Vagina (tissue), 2 donors: ENCODE measurements at regions not wholly inside any gene's neighbourhood (a gene's known extent, or its start where the extent isn't known, plus 50 kb on each side); places are given as distances from the start of the nearest gene placed in this dataset.
"Not testable (repeated sequence)": the region's sequence is repeated elsewhere in the genome, so short reads cannot be mapped to it uniquely, and the experiment has no call there.

Source experiments
- DNase-seq, 2 donors: peaks; one replicate each; pipeline ENCODE4 v3.0.0-alpha.2; 2017; ENCODE audit errors: extremely low spot score in 2 of 2
- H3K27ac ChIP-seq: fragments of 200-600 bp; sonication (generic); one replicate; pipeline ENCODE4 v1.5.1; 2019
- H3K27me3 ChIP-seq: fragments of 200-600 bp; sonication (generic); one replicate; pipeline ENCODE4 v1.5.1; 2019
- H3K36me3 ChIP-seq, 2 donors: fragments of 200-600 bp; sonication (generic); one replicate each; pipeline ENCODE4 v1.5.1; 2017 to 2019
- H3K4me1 ChIP-seq: fragments of 200-600 bp; sonication (generic); one replicate; pipeline ENCODE4 v1.5.1; 2019
- H3K4me3 ChIP-seq, 2 donors: fragments of 200-600 bp; sonication (generic); 1 replicate in 1 of 2; 2 replicates in 1 of 2; pipeline ENCODE4 v1.5.1; 2016 to 2019
- H3K9me3 ChIP-seq: fragments of 200-600 bp; sonication (generic); one replicate; pipeline ENCODE4 v1.5.1; 2019
- CTCF ChIP-seq, 3 experiments: fragments of 450-650 bp in 2 of 3; fragments of 200-600 bp in 1 of 3; sonication (generic) in 1 of 3; IDR thresholded peaks; one replicate each; pipeline ENCODE4 v1.5.1; 2017 to 2019; ENCODE audit warnings: antibody characterized with exemption in 3 of 3, mild to moderate bottlenecking in 2 of 3, moderate library complexity in 2 of 3
- POLR2A ChIP-seq, 2 donors: fragments of 450-650 bp; IDR thresholded peaks; one replicate each; pipeline ENCODE4 v1.6.1; 2017; ENCODE audit warnings: antibody characterized with exemption in 2 of 2, mild to moderate bottlenecking in 2 of 2, moderate library complexity in 2 of 2
- POLR2AphosphoS5 ChIP-seq, 2 donors: sonication (generic); formaldehyde crosslinking; IDR thresholded peaks; one replicate each; pipeline ENCODE4 v1.9.0; 2017; ENCODE audit warnings: antibody characterized with exemption in 2 of 2, mild to moderate bottlenecking in 2 of 2, low read depth in 1 of 2; ENCODE audit not compliant: insufficient read depth in 1 of 2
- intact Hi-C: fragments of 100-400 bp; cut with DNase I; formaldehyde crosslinking; loops from one replicate; pipeline ENCODE4 v1.15.1; 2023

GRCh38 chr2:195559431-195559914, 97.6 kb upstream of the SLC39A10 start:
- no peak overlapping the region for H3K27ac ChIP-seq
- DNase-seq, result no peak
- intact Hi-C loops, result no loop called here
- no peaks in the 10 kb centered on the region for H3K36me3 ChIP-seq
- TF ChIP-seq POLR2A (IDR thresholded peaks at IDR 0.05) (no peak), CTCF (IDR thresholded peaks at IDR 0.05) (no peak), POLR2AphosphoS5 (IDR thresholded peaks at IDR 0.05; ENCODE audit: insufficient read depth in 1 of 2, low read depth in 1 of 2) (no peak)
- H3K9me3 ChIP-seq, result no peaks in the 10 kb centered on the region
- peaks cover 4% of the 10 kb centered on the region for H3K4me1 ChIP-seq
- no peak overlapping the region for H3K4me3 ChIP-seq
- no peaks in the 10 kb centered on the region for H3K27me3 ChIP-seq

GRCh38 chr2:195555971-195556370, 101.1 kb upstream of the SLC39A10 start:
- Histone ChIP-seq H3K4me1 (peaks cover 4% of the 10 kb centered on the region), H3K4me3 (no peak overlapping the region), H3K36me3 (no peaks in the 10 kb centered on the region), H3K27ac (no peak overlapping the region), H3K27me3 (no peaks in the 10 kb centered on the region), H3K9me3 (no peaks in the 10 kb centered on the region)
- intact Hi-C loops, result no loop called here
- TF ChIP-seq POLR2AphosphoS5 (IDR thresholded peaks at IDR 0.05; ENCODE audit: insufficient read depth in 1 of 2, low read depth in 1 of 2) (no peak), POLR2A (IDR thresholded peaks at IDR 0.05) (no peak), CTCF (IDR thresholded peaks at IDR 0.05) (no peak)
- no peak for DNase-seq

- no peaks in the 10 kb centered on the region for H3K36me3 ChIP-seq
- TF ChIP-seq POLR2A (IDR thresholded peaks at IDR 0.05) (no peak), POLR2AphosphoS5 (IDR thresholded peaks at IDR 0.05; ENCODE audit: insufficient read depth in 1 of 2, low read depth in 1 of 2) (no peak), CTCF (IDR thresholded peaks at IDR 0.05) (no peak)
- H3K4me1 ChIP-seq, result no peaks in the 10 kb centered on the region
- no peak overlapping the region for H3K27ac ChIP-seq
- H3K9me3 ChIP-seq, result no peaks in the 10 kb centered on the region
- no peaks in the 10 kb centered on the region for H3K27me3 ChIP-seq
- DNase-seq, result no peak
- H3K4me3 ChIP-seq, result no peak overlapping the region
- intact Hi-C loops, result no loop called here
These were observed 104.4 kb upstream of the SLC39A10 start for GRCh38 chr2:195552581-195552980.

GRCh38 chr2:195548198-195548940, 108.7 kb upstream of the SLC39A10 start:
- Histone ChIP-seq H3K4me1 (no peaks in the 10 kb centered on the region), H3K36me3 (no peaks in the 10 kb centered on the region), H3K9me3 (no peaks in the 10 kb centered on the region), H3K27ac (no peak overlapping the region), H3K4me3 (no peak overlapping the region), H3K27me3 (no peaks in the 10 kb centered on the region)
- intact Hi-C loops, result no loop called here
- TF ChIP-seq POLR2A (IDR thresholded peaks at IDR 0.05), result no peak
- no peak for TF ChIP-seq POLR2AphosphoS5 (IDR thresholded peaks at IDR 0.05; ENCODE audit: insufficient read depth in 1 of 2, low read depth in 1 of 2)
- TF ChIP-seq CTCF (IDR thresholded peaks at IDR 0.05), result no peak
- DNase-seq, result no peak

- H3K9me3 ChIP-seq, H3K4me1 ChIP-seq, intact Hi-C loops, H3K27ac ChIP-seq, DNase-seq, H3K27me3 ChIP-seq, H3K36me3 ChIP-seq, H3K4me3 ChIP-seq: not testable (repeated sequence)
These were observed 109.7 kb upstream of the SLC39A10 start for GRCh38 chr2:195547268-195547840.
